SK-N-SH (cell line): ENCODE measurements at regions not wholly inside any gene's neighbourhood (a gene's known extent, or its start where the extent isn't known, plus 50 kb on each side); places are given as distances from the start of the nearest gene placed in this dataset.

Experiments
- CTCF ChIA-PET: fragments of 300-600, 350-600 bp; formaldehyde crosslinking; extraction: SDS; loops from one replicate; lab custom pipeline; 2021; lab: Yijun Ruan, JAX
- POLR2A ChIA-PET: fragments of 350-600 bp; sonication (Branson Sonifier 250); formaldehyde crosslinking; extraction: SDS; loops from one replicate; lab custom pipeline; 2020; ENCODE audit warnings: antibody characterized with exemption, inconsistent platforms; lab: Yijun Ruan, JAX
- DNase-seq: peaks from one replicate; pipeline ENCODE4 v3.0.0; 2012
- H2AFZ ChIP-seq: fragments of 200-600 bp; sonication (generic); 2 replicates; pipeline ENCODE4 v1.8.1; 2016; ENCODE audit warnings: antibody characterized with exemption, mild to moderate bottlenecking, low read depth
- H3F3A ChIP-seq: fragments of 200-600 bp; sonication (generic); replicated peaks from 2 replicates; pipeline ENCODE3; 2016; ENCODE audit warnings: antibody characterized with exemption, mild to moderate bottlenecking; ENCODE audit not compliant: insufficient read depth
- H3K27ac ChIP-seq, 2 experiments: fragments of 200-500 bp in 1 of 2; fragments of 200-600 bp in 1 of 2; sonication (Bioruptor generic) in 1 of 2; sonication (generic), shearing (Covaris generic) in 1 of 2; 2 replicates each; pipeline versions ENCODE4 v1.5.1 to v1.6.1; 2014 to 2016; ENCODE audit warnings: low read depth in 2 of 2, inconsistent platforms in 1 of 2, low read length in 1 of 2, mild to moderate bottlenecking in 1 of 2, mixed read lengths in 1 of 2
- H3K27me3 ChIP-seq: fragments of 200-600 bp; sonication (generic), shearing (Covaris generic); 2 replicates; pipeline ENCODE4 v1.6.1; 2016; ENCODE audit warnings: mixed run types; ENCODE audit not compliant: insufficient read depth
- H3K36me3 ChIP-seq, 2 experiments: fragments of 200-500 bp in 1 of 2; fragments of 200-600 bp in 1 of 2; sonication (Bioruptor generic) in 1 of 2; sonication (generic) in 1 of 2; replicated peaks in 1 of 2; 2 replicates each; pipeline versions ENCODE3 to v1.5.1; 2014 to 2016; ENCODE audit warnings: low read length in 1 of 2, mild to moderate bottlenecking in 1 of 2; ENCODE audit not compliant: insufficient read depth in 2 of 2, control insufficient read depth in 1 of 2
- H3K4me1 ChIP-seq, 2 experiments: fragments of 200-500 bp in 1 of 2; fragments of 200-600 bp in 1 of 2; sonication (Bioruptor generic) in 1 of 2; sonication (generic), shearing (Covaris generic) in 1 of 2; 2 replicates each; pipeline versions ENCODE4 v1.5.1 to v1.6.1; 2014 to 2016; ENCODE audit warnings: low read depth in 1 of 2, low read length in 1 of 2, mixed run types in 1 of 2; ENCODE audit not compliant: insufficient read depth in 2 of 2, control insufficient read depth in 1 of 2
- H3K4me2 ChIP-seq: fragments of 200-600 bp; sonication (generic), shearing (Covaris generic); 2 replicates; pipeline ENCODE4 v1.6.1; 2017; ENCODE audit warnings: mixed run types
- H3K4me3 ChIP-seq, 2 experiments: fragments of 200-500 bp in 1 of 2; fragments of 200-600 bp in 1 of 2; sonication (Bioruptor generic) in 1 of 2; sonication (generic), shearing (Covaris generic) in 1 of 2; 2 replicates each; pipeline versions ENCODE4 v1.5.1 to v1.8.1; 2014 to 2016; ENCODE audit warnings: low read depth in 2 of 2, inconsistent platforms in 1 of 2, low read length in 1 of 2, mild to moderate bottlenecking in 1 of 2, mixed read lengths in 1 of 2, moderate library complexity in 1 of 2
- H3K79me2 ChIP-seq: fragments of 200-600 bp; sonication (generic); 2 replicates; pipeline ENCODE4 v1.8.1; 2017; ENCODE audit warnings: mild to moderate bottlenecking; ENCODE audit not compliant: insufficient read depth
- H3K9ac ChIP-seq: fragments of 200-600 bp; sonication (generic); 2 replicates; pipeline ENCODE4 v1.6.1; 2017; ENCODE audit warnings: mixed run types
- H3K9me2 ChIP-seq: fragments of 200-600 bp; sonication (generic); 2 replicates; pipeline ENCODE4 v1.6.1; 2017; ENCODE audit warnings: mixed run types
- H3K9me3 ChIP-seq: fragments of 200-600 bp; sonication (generic); 2 replicates; pipeline ENCODE4 v1.6.1; 2017; ENCODE audit warnings: mixed run types, mild to moderate bottlenecking, moderate library complexity
- H4K20me1 ChIP-seq: fragments of 200-600 bp; sonication (generic); 2 replicates; pipeline ENCODE4 v1.6.1; 2017; ENCODE audit warnings: mild to moderate bottlenecking, mixed run types; ENCODE audit not compliant: insufficient read depth
- CHD2 ChIP-seq: fragments of 150-350 bp; IDR thresholded peaks from 2 replicates; pipeline ENCODE4 v1.6.1; 2018; ENCODE audit warnings: low read length; ENCODE audit not compliant: partially characterized antibody
- EP300 ChIP-seq, 2 experiments: IDR thresholded peaks; 2 replicates each; pipeline versions ENCODE4 v1.4.0 to v1.6.1; 2012; ENCODE audit warnings: borderline replicate concordance in 1 of 2, low read depth in 1 of 2, low read length in 1 of 2
- FOSL2 ChIP-seq: IDR thresholded peaks from 2 replicates; pipeline ENCODE4 v1.4.0; 2012; ENCODE audit warnings: low read depth, mild to moderate bottlenecking, moderate library complexity, borderline replicate concordance
- FOXJ3 ChIP-seq: sonication (generic); formaldehyde crosslinking; IDR thresholded peaks from 2 replicates; pipeline ENCODE4 v1.5.1; 2020; ENCODE audit warnings: mild to moderate bottlenecking, missing genetic modification reagents
- FOXM1 ChIP-seq: IDR thresholded peaks from 2 replicates; pipeline ENCODE4 v1.4.0; 2012; ENCODE audit warnings: low read depth, mild to moderate bottlenecking
- RAD21 ChIP-seq: IDR thresholded peaks from 2 replicates; pipeline ENCODE4 v1.6.1; 2012; ENCODE audit warnings: mild to moderate bottlenecking, low read length
- RCOR1 ChIP-seq: fragments of 150-350 bp; IDR thresholded peaks from 2 replicates; pipeline ENCODE4 v1.6.1; 2017; ENCODE audit warnings: antibody characterized with exemption, low read length
- RFX5 ChIP-seq: IDR thresholded peaks from 2 replicates; pipeline ENCODE4 v1.6.1; 2012; ENCODE audit warnings: mild to moderate bottlenecking, improper control_type of control experiment, low read length
- RXRA ChIP-seq: IDR thresholded peaks from 2 replicates; pipeline ENCODE4 v1.4.0; 2012; ENCODE audit warnings: low read depth, mild to moderate bottlenecking, borderline replicate concordance
- SIN3A ChIP-seq: IDR thresholded peaks from 2 replicates; pipeline ENCODE4 v1.6.1; 2012; ENCODE audit warnings: low read depth, mild to moderate bottlenecking, low read length, moderate library complexity, borderline replicate concordance
- SMC3 ChIP-seq: IDR thresholded peaks from 2 replicates; pipeline ENCODE4 v1.6.1; 2012; ENCODE audit warnings: low read depth, low read length, improper control_type of control experiment
- TEAD4 ChIP-seq: IDR thresholded peaks from 2 replicates; pipeline ENCODE4 v1.4.0; 2012; ENCODE audit warnings: mild to moderate bottlenecking, borderline replicate concordance; ENCODE audit not compliant: insufficient read depth
- WGBS: methylation state at CpG from one replicate; pipeline ENCODE4 v1.1.6; 2017; ENCODE audit warnings: low lambda C conversion rate; 5-methylcytosine and 5-hydroxymethylcytosine counted together
- TF ChIP-seq, protein P1 (sequence below): IDR thresholded peaks from 2 replicates; pipeline ENCODE4 v1.4.0; 2012; ENCODE audit warnings: low read depth, borderline replicate concordance
- TF ChIP-seq, protein P2 (sequence below): IDR thresholded peaks from 2 replicates; pipeline ENCODE4 v1.4.0; 2012; ENCODE audit warnings: low read depth
- TF ChIP-seq, protein P3 (sequence below): IDR thresholded peaks from 2 replicates; pipeline ENCODE4 v1.6.1; 2012; ENCODE audit warnings: mild to moderate bottlenecking, low read depth, low read length, moderate library complexity
- TF ChIP-seq, protein P4 (sequence below): fragments of 200-600 bp; sonication (generic); IDR thresholded peaks from 2 replicates; pipeline ENCODE4 v1.6.1; 2017; ENCODE audit warnings: antibody characterized with exemption, mild to moderate bottlenecking, moderate library complexity

DNA sequence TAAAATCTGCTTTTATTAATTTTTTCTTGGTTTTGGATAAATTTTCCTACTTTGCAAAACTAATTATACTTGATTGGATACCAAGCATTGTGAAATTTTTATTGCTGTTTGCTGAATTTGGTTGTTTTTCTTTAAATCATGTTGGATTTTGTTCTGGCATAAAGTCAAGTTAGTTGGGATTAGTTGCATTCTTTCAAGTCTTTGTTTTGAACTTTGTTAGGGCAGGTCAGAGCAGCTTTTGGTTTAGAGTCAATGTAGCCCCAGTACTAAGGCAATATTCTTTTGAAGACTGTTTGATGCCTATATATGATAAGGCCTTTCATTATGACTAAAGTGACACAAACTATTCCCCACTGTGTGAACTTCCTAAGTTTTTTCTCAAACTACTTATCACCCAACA, 531.1 kb downstream of the RASEF start:
- Histone ChIP-seq H2AFZ (no peak overlapping the region), H3K27me3 (no peaks in the 10 kb centered on the region), H3K36me3 (no peaks in the 10 kb centered on the region), H3K4me1 (peaks cover 0 to 3% of the 10 kb centered on the region in 2 experiments; a peak in 2 of 4 replicates), H4K20me1 (no peaks in the 10 kb centered on the region), H3K9me2 (no peaks in the 10 kb centered on the region), H3K9me3 (peaks cover 7% of the 10 kb centered on the region), H3K4me3 (no peak overlapping the region), H3K27ac (no peak overlapping the region), H3F3A (no peaks in the 10 kb centered on the region), H3K4me2 (no peak overlapping the region), H3K9ac (no peak overlapping the region)
- POLR2A ChIA-PET = no interaction called here
- CTCF ChIA-PET = interaction anchor here (1.1 to 3.2 kb wide), 9 partner anchors 12 to 841 kb away, joined by 3 to 34 read pairs (median 8); no protein-coding TSS in a partner anchor
- DNase-seq = no peak
- TF ChIP-seq FOXM1 = no peak
- TF ChIP-seq, protein P1, sequence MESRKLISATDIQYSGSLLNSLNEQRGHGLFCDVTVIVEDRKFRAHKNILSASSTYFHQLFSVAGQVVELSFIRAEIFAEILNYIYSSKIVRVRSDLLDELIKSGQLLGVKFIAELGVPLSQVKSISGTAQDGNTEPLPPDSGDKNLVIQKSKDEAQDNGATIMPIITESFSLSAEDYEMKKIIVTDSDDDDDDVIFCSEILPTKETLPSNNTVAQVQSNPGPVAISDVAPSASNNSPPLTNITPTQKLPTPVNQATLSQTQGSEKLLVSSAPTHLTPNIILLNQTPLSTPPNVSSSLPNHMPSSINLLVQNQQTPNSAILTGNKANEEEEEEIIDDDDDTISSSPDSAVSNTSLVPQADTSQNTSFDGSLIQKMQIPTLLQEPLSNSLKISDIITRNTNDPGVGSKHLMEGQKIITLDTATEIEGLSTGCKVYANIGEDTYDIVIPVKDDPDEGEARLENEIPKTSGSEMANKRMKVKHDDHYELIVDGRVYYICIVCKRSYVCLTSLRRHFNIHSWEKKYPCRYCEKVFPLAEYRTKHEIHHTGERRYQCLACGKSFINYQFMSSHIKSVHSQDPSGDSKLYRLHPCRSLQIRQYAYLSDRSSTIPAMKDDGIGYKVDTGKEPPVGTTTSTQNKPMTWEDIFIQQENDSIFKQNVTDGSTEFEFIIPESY = no peak
- TF ChIP-seq, all 33 proteins: peak for 0
- H3K79me2 ChIP-seq = no peaks in the 10 kb centered on the region

DNA sequence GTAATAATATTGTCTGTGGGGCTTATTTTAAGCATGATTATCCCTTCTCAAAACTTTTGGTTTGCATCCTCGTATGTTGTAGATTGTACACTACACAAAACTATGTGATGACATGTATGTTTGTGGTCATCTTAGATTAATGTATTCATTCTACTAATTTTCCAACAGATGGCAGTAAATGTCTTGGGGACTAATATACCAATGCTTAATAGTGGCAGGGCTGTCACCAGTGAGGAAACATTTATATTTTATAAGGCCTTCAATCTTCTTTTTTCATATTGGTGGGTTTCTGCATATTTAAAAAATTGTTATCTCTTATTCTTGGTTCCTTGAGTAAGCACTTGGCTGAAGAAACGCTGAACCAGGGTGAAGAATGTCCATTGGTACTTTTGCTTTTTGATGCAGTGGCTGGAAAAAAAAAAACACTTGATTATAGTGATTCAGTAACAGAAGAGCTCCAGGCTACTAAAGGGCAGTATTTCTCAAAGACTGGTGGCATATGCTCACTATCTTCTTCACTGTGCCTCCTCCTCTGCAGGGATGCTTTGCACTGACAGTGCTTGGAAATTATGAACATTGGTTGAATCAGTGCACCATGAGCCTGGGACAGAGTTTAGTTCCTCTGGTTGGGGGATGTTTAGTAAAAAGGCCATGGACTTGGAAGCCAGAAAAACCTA, 530.3 kb downstream of the RASEF start:
- Histone ChIP-seq H3K9ac (no peak overlapping the region), H3K36me3 (no peaks in the 10 kb centered on the region), H3K4me1 (peaks cover 0 to 3% of the 10 kb centered on the region in 2 experiments; a peak in 2 of 4 replicates), H2AFZ (no peak overlapping the region), H3K4me3 (no peak overlapping the region), H3K4me2 (no peak overlapping the region), H3K27ac (peak overlapping the region in 1 of 2 experiments; percentile 78; a peak in 1 of 4 replicates), H3F3A (no peaks in the 10 kb centered on the region), H3K79me2 (no peaks in the 10 kb centered on the region), H3K27me3 (no peaks in the 10 kb centered on the region), H3K9me2 (no peaks in the 10 kb centered on the region), H4K20me1 (no peaks in the 10 kb centered on the region), H3K9me3 (peaks cover under 1% of the 10 kb centered on the region)
- ChIA-PET POLR2A (interaction anchor here (1.0 kb wide), 1 partner anchor 68 kb away, joined by 4 read pairs; no protein-coding TSS in a partner anchor), CTCF (interaction anchor here (0.6 to 3.2 kb wide), 22 partner anchors 10 to 842 kb away, joined by 3 to 34 read pairs (median 3); no protein-coding TSS in a partner anchor)
- 0 out of 2 replicates have a peak, but pooled peaks have one; percentile 16 for TF ChIP-seq RFX5
- TF ChIP-seq RXRA = no peak
- no peak for TF ChIP-seq RCOR1
- TF ChIP-seq, protein P2, sequence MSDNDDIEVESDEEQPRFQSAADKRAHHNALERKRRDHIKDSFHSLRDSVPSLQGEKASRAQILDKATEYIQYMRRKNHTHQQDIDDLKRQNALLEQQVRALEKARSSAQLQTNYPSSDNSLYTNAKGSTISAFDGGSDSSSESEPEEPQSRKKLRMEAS = no peak
- no peak for TF ChIP-seq FOXJ3 (CRISPR knock-in tag)
- TF ChIP-seq CHD2 = no peak
- no peak for TF ChIP-seq TEAD4
- TF ChIP-seq, protein P3, sequence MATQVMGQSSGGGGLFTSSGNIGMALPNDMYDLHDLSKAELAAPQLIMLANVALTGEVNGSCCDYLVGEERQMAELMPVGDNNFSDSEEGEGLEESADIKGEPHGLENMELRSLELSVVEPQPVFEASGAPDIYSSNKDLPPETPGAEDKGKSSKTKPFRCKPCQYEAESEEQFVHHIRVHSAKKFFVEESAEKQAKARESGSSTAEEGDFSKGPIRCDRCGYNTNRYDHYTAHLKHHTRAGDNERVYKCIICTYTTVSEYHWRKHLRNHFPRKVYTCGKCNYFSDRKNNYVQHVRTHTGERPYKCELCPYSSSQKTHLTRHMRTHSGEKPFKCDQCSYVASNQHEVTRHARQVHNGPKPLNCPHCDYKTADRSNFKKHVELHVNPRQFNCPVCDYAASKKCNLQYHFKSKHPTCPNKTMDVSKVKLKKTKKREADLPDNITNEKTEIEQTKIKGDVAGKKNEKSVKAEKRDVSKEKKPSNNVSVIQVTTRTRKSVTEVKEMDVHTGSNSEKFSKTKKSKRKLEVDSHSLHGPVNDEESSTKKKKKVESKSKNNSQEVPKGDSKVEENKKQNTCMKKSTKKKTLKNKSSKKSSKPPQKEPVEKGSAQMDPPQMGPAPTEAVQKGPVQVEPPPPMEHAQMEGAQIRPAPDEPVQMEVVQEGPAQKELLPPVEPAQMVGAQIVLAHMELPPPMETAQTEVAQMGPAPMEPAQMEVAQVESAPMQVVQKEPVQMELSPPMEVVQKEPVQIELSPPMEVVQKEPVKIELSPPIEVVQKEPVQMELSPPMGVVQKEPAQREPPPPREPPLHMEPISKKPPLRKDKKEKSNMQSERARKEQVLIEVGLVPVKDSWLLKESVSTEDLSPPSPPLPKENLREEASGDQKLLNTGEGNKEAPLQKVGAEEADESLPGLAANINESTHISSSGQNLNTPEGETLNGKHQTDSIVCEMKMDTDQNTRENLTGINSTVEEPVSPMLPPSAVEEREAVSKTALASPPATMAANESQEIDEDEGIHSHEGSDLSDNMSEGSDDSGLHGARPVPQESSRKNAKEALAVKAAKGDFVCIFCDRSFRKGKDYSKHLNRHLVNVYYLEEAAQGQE = no peak
- TF ChIP-seq FOSL2 = no peak
- peak; percentile 81 for TF ChIP-seq RAD21
- TF ChIP-seq SMC3 = peak; percentile 59; the same call in 1 of the 2 replicates
- TF ChIP-seq, protein P4, sequence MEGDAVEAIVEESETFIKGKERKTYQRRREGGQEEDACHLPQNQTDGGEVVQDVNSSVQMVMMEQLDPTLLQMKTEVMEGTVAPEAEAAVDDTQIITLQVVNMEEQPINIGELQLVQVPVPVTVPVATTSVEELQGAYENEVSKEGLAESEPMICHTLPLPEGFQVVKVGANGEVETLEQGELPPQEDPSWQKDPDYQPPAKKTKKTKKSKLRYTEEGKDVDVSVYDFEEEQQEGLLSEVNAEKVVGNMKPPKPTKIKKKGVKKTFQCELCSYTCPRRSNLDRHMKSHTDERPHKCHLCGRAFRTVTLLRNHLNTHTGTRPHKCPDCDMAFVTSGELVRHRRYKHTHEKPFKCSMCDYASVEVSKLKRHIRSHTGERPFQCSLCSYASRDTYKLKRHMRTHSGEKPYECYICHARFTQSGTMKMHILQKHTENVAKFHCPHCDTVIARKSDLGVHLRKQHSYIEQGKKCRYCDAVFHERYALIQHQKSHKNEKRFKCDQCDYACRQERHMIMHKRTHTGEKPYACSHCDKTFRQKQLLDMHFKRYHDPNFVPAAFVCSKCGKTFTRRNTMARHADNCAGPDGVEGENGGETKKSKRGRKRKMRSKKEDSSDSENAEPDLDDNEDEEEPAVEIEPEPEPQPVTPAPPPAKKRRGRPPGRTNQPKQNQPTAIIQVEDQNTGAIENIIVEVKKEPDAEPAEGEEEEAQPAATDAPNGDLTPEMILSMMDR = peak; percentile 49
- TF ChIP-seq EP300 (IDR thresholded peaks at IDR 0.05; ENCODE audit: borderline replicate concordance in 1 of 2, low read depth in 1 of 2, low read length in 1 of 2) = no peak
- no peak for TF ChIP-seq SIN3A
- peak; percentile 28 for DNase-seq
- WGBS = 4% methylated on average over 2 of the region's 2 CpGs
